Activated CD8-positive, alpha-beta T cell treated with anti-CD3 and anti-CD28 coated beads for 36 hours (primary cell): ENCODE measurements at regions not wholly inside any gene's neighbourhood (a gene's known extent, or its start where the extent isn't known, plus 50 kb on each side); places are given as distances from the start of the nearest gene placed in this dataset.

Experiments
- ATAC-seq: fragments of 200-7000 bp; cut with Tn5 transposase; one replicate; pipeline ENCODE4 v1.10.0; 2021; ENCODE audit warnings: mild to moderate bottlenecking, moderate library complexity
- CTCF ChIA-PET: fragments of 350-600 bp; sonication (Branson Sonifier 250); formaldehyde crosslinking; loops from one replicate; lab custom pipeline; 2021; ENCODE audit warnings: antibody characterized with exemption; lab: Charles Lee
- POLR2A ChIA-PET: fragments of 350-600 bp; sonication (Branson Sonifier 250); formaldehyde crosslinking; loops from one replicate; lab custom pipeline; 2021; ENCODE audit warnings: antibody characterized with exemption; lab: Charles Lee
- DNase-seq: peaks from one replicate; pipeline ENCODE4 v3.0.0-alpha.2; 2020
- H3K27ac Mint-ChIP-seq: one replicate; pipeline ENCODE4 v1.8.0; 2021; ENCODE audit warnings: mild to moderate bottlenecking, mixed read lengths
- H3K27me3 Mint-ChIP-seq: one replicate; pipeline ENCODE4 v1.8.0; 2021; ENCODE audit warnings: mixed read lengths
- H3K36me3 Mint-ChIP-seq: one replicate; pipeline ENCODE4 v1.8.0; 2021; ENCODE audit warnings: low read depth, mixed read lengths
- H3K4me1 Mint-ChIP-seq: one replicate; pipeline ENCODE4 v1.8.0; 2021; ENCODE audit warnings: low read depth, mixed read lengths
- H3K4me3 Mint-ChIP-seq: one replicate; pipeline ENCODE4 v1.8.0; 2021; ENCODE audit warnings: mild to moderate bottlenecking, moderate library complexity, mixed read lengths
- H3K9me3 Mint-ChIP-seq: one replicate; pipeline ENCODE4 v1.8.0; 2021; ENCODE audit warnings: mixed read lengths
- intact Hi-C: fragments of 100-400 bp; cut with micrococcal nuclease; formaldehyde crosslinking; loops from one replicate; pipeline ENCODE4 v1.10.0; 2022
- TF ChIP-seq, protein P1 (sequence below): fragments of 200-600 bp; IDR thresholded peaks from one replicate; pipeline ENCODE4 v1.8.0; 2022; ENCODE audit warnings: antibody characterized with exemption, mild to moderate bottlenecking

DNA sequence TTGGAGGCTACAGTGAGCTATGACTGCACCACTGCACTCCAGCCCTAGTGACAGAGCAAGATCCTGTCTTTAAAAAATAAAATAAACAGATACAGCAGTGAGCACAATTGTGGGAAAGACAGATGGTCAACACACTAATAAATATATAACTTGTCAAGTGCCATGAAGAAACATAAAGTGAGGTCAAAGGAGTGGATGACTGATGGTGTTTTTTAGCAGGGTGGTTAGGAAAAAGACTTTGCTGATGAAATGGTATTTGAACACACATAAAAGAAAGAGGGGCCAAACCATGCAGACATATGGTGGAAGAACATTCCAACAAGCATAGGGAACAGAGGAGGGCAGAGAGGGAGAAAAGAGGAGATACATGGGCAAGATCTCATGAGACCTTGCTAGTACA, 392.7 kb upstream of the AUTS2 start:
- intact Hi-C loops: no loop called here

DNA sequence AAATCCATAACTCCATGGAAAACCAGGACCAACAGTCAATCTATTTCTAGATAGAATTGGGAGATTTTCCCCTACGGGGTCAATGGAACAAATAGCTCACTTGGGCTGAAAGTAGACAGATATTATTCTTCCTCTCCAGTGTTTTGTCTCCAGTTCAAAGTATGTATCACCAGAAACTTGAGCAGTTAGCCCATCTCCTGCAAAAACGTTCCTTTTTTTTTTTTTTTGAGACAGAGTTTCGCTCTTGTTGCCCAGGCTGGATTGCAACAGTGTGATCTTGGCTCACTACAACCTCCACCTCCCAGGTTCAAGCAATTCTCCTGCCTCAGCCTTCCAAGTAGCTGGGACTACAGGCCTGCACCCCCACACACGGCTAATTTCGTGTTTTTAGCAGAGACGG, 390.0 kb upstream of the AUTS2 start:
- TF ChIP-seq, protein P1, sequence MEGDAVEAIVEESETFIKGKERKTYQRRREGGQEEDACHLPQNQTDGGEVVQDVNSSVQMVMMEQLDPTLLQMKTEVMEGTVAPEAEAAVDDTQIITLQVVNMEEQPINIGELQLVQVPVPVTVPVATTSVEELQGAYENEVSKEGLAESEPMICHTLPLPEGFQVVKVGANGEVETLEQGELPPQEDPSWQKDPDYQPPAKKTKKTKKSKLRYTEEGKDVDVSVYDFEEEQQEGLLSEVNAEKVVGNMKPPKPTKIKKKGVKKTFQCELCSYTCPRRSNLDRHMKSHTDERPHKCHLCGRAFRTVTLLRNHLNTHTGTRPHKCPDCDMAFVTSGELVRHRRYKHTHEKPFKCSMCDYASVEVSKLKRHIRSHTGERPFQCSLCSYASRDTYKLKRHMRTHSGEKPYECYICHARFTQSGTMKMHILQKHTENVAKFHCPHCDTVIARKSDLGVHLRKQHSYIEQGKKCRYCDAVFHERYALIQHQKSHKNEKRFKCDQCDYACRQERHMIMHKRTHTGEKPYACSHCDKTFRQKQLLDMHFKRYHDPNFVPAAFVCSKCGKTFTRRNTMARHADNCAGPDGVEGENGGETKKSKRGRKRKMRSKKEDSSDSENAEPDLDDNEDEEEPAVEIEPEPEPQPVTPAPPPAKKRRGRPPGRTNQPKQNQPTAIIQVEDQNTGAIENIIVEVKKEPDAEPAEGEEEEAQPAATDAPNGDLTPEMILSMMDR: no peak
- no peaks in the 10 kb centered on the region for H3K27me3 Mint-ChIP-seq

More for the DNA sequence above, 392.7 kb upstream of the AUTS2 start:
- no peak overlapping the region for H3K27ac Mint-ChIP-seq
- no peaks in the 10 kb centered on the region for H3K9me3 Mint-ChIP-seq
- no peaks in the 10 kb centered on the region for H3K36me3 Mint-ChIP-seq
- DNase-seq (no peak), ATAC-seq (no peak)
- TF ChIP-seq, protein P1: no peak
- CTCF ChIA-PET: no interaction called here
- no peaks in the 10 kb centered on the region for H3K4me1 Mint-ChIP-seq
- H3K27me3 Mint-ChIP-seq: no peaks in the 10 kb centered on the region
- POLR2A ChIA-PET: no interaction called here
- no peak overlapping the region for H3K4me3 Mint-ChIP-seq

DNA sequence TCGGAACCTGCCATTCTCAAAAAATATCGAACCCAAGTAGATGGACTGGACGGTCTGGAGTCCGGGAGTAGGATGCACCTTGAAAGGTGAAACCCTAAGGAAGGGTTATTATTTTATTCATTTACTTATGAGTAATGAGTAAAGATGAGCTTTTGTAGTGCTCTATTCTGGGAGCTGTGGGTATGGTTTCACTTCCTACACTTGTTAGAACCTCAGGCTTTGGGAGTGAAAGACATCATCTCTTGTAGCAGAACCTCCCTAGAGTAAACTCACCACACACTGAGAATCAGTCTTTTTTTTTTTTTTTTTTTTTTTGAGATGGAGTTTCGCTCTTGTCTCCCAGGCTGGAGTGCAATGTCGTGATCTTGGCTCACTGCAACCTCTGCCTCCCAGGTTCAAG, 389.4 kb upstream of the AUTS2 start:
- Mint-ChIP-seq H3K36me3 (no peaks in the 10 kb centered on the region), H3K4me3 (no peak overlapping the region)

More for the DNA sequence above, 390.0 kb upstream of the AUTS2 start:
- intact Hi-C loops: no loop called here
- Mint-ChIP-seq H3K27ac (no peak overlapping the region), H3K9me3 (no peaks in the 10 kb centered on the region), H3K4me3 (no peak overlapping the region), H3K36me3 (no peaks in the 10 kb centered on the region), H3K4me1 (no peaks in the 10 kb centered on the region)
- ATAC-seq (no peak), DNase-seq (no peak)
- ChIA-PET POLR2A (no interaction called here), CTCF (no interaction called here)

DNA sequence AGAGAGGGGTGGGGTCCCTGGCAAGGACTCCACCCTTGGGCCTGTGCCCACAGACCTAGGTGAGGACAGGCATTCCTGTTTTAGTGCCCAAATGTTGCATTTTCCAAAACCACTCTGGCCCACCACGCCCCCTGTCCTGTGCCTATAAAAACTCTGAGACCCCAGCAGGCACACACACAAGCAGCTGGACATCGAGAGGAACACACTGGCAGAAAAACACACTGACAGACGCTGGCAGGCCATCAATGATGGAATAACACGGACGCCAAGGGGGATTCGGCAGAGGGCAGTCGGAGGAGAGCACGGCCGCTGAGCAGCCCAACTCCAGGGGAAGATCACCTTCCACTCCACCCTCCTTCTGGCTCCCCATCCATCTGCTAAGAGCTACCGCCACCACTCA, 386.9 kb upstream of the AUTS2 start:
- H3K36me3 Mint-ChIP-seq: no peaks in the 10 kb centered on the region
- ATAC-seq (no peak), DNase-seq (no peak)
- no peaks in the 10 kb centered on the region for H3K4me1 Mint-ChIP-seq
- POLR2A ChIA-PET: no interaction called here
- intact Hi-C loops: no loop called here
- TF ChIP-seq, protein P1: no peak
- H3K4me3 Mint-ChIP-seq: no peak overlapping the region
- peaks cover 2% of the 10 kb centered on the region for H3K9me3 Mint-ChIP-seq
- no peaks in the 10 kb centered on the region for H3K27me3 Mint-ChIP-seq
- CTCF ChIA-PET: no interaction called here
- no peak overlapping the region for H3K27ac Mint-ChIP-seq

More for the DNA sequence above, 389.4 kb upstream of the AUTS2 start:
- CTCF ChIA-PET: no interaction called here
- TF ChIP-seq, protein P1: no peak
- Mint-ChIP-seq H3K9me3 (peaks cover under 1% of the 10 kb centered on the region), H3K27ac (no peak overlapping the region), H3K4me1 (no peaks in the 10 kb centered on the region), H3K27me3 (no peaks in the 10 kb centered on the region)
- no peak for ATAC-seq
- POLR2A ChIA-PET: no interaction called here
- intact Hi-C loops: no loop called here
- no peak for DNase-seq

DNA sequence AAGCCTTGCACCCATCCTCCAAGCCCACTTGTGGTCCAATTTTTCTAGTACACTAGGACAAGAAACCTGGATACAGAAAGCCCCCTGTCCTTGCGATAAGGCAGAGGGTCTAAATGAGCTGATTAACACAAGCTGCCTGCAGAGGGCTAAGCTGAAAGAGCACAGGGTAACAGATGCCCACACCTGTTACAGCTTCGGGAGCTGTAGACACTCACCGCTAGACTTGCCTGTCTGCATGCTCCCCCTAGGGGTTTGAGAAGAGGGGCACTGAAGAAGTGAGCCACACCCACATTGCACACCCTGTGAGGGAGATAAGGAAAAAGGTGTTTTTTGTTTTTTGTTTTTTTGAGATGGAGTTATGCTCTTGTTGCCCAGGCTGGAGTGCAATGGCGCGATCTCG, 386.5 kb upstream of the AUTS2 start:
- Mint-ChIP-seq H3K9me3 (peaks cover 2% of the 10 kb centered on the region), H3K27ac (no peak overlapping the region), H3K4me1 (no peaks in the 10 kb centered on the region), H3K36me3 (no peaks in the 10 kb centered on the region), H3K4me3 (no peak overlapping the region), H3K27me3 (no peaks in the 10 kb centered on the region)
- ATAC-seq: no peak
- intact Hi-C loops: no loop called here
- CTCF ChIA-PET: no interaction called here
- TF ChIP-seq, protein P1: no peak
- no peak for DNase-seq
- POLR2A ChIA-PET: no interaction called here
